ENCODE measurements at regions not wholly inside any gene's neighbourhood (a gene's known extent, or its start where the extent isn't known, plus 50 kb on each side); places are given as distances from the start of the nearest gene placed in this dataset.

DNA sequence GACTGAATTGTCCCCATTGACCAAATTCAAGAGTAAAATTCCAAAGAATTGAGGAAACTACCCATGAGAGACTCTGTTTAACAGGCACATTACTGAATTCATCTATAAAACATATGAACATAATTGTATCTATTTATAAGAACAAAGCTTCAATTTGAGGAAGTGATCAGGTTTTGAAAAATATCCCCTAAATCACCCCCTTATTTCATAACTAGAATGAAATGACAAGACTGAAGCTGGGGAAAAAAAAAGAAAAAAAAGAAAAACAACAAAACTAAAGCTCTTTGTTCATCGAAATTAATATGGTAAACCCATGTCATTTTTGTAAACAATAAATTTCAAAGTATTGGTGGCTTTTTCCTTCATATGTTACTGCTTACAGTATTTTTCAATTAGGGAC is 184.9 kb upstream of the SEMA3A start:
- Histone ChIP-seq H3K27ac (no peak overlapping the region), H3K4me3 (no peak overlapping the region), H3K27me3 (no peaks in the 10 kb centered on the region), H3K9me3 (no peaks in the 10 kb centered on the region), H3K4me1 (no peaks in the 10 kb centered on the region), H3K36me3 (no peaks in the 10 kb centered on the region)
- no peak for DNase-seq
- ATAC-seq, result no peak
- intact Hi-C loops (cut with DNase I), result no loop called here
- TF ChIP-seq, protein P1, sequence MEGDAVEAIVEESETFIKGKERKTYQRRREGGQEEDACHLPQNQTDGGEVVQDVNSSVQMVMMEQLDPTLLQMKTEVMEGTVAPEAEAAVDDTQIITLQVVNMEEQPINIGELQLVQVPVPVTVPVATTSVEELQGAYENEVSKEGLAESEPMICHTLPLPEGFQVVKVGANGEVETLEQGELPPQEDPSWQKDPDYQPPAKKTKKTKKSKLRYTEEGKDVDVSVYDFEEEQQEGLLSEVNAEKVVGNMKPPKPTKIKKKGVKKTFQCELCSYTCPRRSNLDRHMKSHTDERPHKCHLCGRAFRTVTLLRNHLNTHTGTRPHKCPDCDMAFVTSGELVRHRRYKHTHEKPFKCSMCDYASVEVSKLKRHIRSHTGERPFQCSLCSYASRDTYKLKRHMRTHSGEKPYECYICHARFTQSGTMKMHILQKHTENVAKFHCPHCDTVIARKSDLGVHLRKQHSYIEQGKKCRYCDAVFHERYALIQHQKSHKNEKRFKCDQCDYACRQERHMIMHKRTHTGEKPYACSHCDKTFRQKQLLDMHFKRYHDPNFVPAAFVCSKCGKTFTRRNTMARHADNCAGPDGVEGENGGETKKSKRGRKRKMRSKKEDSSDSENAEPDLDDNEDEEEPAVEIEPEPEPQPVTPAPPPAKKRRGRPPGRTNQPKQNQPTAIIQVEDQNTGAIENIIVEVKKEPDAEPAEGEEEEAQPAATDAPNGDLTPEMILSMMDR (IDR thresholded peaks at IDR 0.05), result no peak

DNA sequence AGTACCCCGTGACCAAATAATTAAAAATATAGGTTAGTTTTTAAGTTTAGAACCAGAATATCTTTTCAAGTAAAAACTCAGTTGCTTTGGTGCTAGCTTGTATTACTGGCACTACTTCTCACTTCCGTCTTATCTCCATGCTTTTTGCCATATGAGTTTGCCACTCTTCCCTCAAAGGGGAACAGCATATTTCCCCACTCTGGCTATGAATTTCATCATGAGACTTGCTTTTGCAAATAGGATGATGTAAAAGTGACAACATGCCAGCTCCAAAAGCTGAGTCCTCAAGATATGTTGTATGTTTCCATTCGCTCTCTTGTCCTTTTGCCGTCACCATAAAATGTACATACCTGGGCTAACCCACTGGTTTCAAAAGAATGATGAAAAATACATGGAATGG is 178.1 kb upstream of the SEMA3A start:
- Histone ChIP-seq H3K27me3 (no peaks in the 10 kb centered on the region), H3K9me3 (no peaks in the 10 kb centered on the region), H3K4me1 (no peaks in the 10 kb centered on the region), H3K4me3 (no peak overlapping the region), H3K27ac (no peak overlapping the region), H3K36me3 (no peaks in the 10 kb centered on the region)
- no peak for ATAC-seq
- intact Hi-C loops (cut with DNase I), result no loop called here
- no peak for DNase-seq
- TF ChIP-seq, protein P1 (IDR thresholded peaks at IDR 0.05), result no peak

DNA sequence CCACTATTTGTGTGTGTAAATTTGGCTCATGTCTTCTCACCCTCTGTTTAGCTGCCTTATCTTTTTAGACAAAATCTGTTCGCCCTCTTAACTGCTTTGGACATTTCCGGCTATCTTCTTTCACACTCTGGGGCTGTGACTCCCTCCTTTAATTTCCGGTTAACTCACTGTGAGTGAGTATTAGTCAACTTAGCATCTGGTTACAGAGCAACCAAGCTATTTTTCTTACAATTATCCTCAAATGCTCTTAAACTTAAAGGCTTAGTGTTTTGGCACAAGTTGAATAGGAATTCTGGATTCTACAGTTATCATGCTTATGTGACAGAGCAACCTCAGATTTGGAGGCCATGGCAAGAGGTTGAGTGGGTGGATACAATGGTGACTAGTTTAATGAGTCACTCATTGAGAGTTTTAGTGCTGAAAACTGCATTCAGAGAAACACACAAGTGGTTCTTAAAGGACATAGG is 177.6 kb upstream of the SEMA3A start:
- Histone ChIP-seq H3K27me3 (no peaks in the 10 kb centered on the region), H3K36me3 (no peaks in the 10 kb centered on the region), H3K9me3 (no peaks in the 10 kb centered on the region), H3K4me1 (no peaks in the 10 kb centered on the region), H3K27ac (no peak overlapping the region), H3K4me3 (no peak overlapping the region)
- ATAC-seq (peak; percentile 27), DNase-seq (no peak)
- intact Hi-C loops (cut with DNase I), result no loop called here
- TF ChIP-seq, protein P1 (IDR thresholded peaks at IDR 0.05), result no peak

DNA sequence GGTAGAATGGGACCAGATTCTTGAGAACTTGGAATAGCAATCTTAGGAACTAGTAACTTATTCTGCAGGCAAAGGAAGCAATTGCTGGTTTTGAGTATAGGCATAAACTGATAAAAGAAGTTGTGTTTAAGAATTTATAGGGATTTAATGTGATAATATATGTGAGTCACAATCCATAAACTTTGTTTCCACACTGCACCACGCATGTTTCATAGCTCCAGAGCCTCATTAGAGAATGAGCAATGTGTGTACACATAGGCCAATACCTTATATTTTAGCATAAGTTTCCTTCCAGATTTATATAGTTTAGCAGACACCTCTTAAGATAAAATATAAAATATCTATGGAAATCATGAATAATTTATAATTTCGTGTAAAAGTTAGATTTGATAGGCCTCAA is 175.5 kb upstream of the SEMA3A start:
- Histone ChIP-seq H3K4me3 (no peak overlapping the region), H3K27me3 (no peaks in the 10 kb centered on the region), H3K36me3 (no peaks in the 10 kb centered on the region), H3K27ac (no peak overlapping the region), H3K4me1 (no peaks in the 10 kb centered on the region), H3K9me3 (no peaks in the 10 kb centered on the region)
- TF ChIP-seq, protein P1 (IDR thresholded peaks at IDR 0.05), result no peak
- ATAC-seq, result no peak
- no peak for DNase-seq
- intact Hi-C loops (cut with DNase I), result no loop called here

DNA sequence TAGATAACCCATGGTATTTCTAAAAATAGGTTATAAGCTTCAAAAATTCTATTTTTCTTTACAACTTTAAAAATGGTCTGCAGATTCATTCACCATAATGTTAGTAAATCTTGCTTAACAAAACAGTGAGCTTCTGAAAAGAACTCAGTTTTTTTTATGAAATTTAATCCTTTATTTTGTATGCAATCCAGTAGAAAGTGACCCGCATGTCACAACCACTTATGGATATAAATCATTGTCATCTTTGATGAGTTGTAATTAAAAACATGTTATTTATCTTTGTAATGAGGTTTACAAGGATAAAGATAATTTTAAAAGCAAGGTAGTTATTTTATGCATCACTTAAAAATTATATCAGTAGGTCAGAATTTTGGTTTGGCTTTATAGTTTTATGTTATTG is 173.5 kb upstream of the SEMA3A start:
- Histone ChIP-seq H3K9me3 (no peaks in the 10 kb centered on the region), H3K4me1 (no peaks in the 10 kb centered on the region), H3K27ac (no peak overlapping the region), H3K36me3 (no peaks in the 10 kb centered on the region), H3K4me3 (no peak overlapping the region), H3K27me3 (no peaks in the 10 kb centered on the region)
- ATAC-seq (no peak), DNase-seq (no peak)
- intact Hi-C loops (cut with DNase I), result no loop called here
- TF ChIP-seq, protein P1 (IDR thresholded peaks at IDR 0.05), result no peak
